IPS-18c (cell line): ENCODE measurements at regions not wholly inside any gene's neighbourhood (a gene's known extent, or its start where the extent isn't known, plus 50 kb on each side); places are given as distances from the start of the nearest gene placed in this dataset.

ENCODE experiments used
- H3K4me3 ChIP-seq: 2 replicates; pipeline ENCODE4 v1.7.0; 2013; ENCODE audit warnings: low read depth, mild to moderate bottlenecking, low read length, moderate library complexity; ENCODE audit not compliant: insufficient read depth
- H3K9me3 ChIP-seq: one replicate; pipeline ENCODE4 v1.6.1; 2013; ENCODE audit warnings: mild to moderate bottlenecking, low read length, moderate library complexity; ENCODE audit not compliant: control insufficient read depth, insufficient read depth

- H3K9me3 ChIP-seq = no peaks in the 10 kb centered on the region
These were observed 396.5 kb downstream of the OCA2 start for GRCh38 chr15:27702581-27702980.

GRCh38 chr15:27701956-27702355, 397.2 kb downstream of the OCA2 start:
- Histone ChIP-seq H3K9me3 (no peaks in the 10 kb centered on the region), H3K4me3 (no peak overlapping the region)

More at GRCh38 chr15:27702581-27702980, 396.5 kb downstream of the OCA2 start:
- no peak overlapping the region for H3K4me3 ChIP-seq

DNA sequence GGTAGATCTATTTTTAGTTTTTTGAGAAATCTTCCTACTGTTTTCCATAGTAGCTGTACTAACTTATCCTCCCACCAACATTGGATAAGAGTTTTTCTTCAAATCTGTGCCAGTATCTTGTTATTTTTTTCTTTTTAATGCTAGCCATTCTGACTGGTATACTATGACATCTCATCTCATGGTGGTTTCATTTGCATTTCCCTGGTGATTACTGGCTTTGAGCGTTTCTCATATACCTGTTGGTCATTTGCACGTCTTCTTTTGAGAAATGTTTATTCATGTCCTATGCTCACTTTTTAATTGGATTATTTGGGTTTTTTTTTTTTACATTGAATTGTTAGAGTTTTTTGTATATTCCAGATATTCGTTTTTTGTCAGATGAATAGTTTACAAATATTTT, 398.1 kb downstream of the OCA2 start:
- no peak overlapping the region for H3K4me3 ChIP-seq
- no peaks in the 10 kb centered on the region for H3K9me3 ChIP-seq

GRCh38 chr15:27699699-27700098, 399.4 kb downstream of the OCA2 start:
- Histone ChIP-seq H3K4me3 (no peak overlapping the region), H3K9me3 (no peaks in the 10 kb centered on the region)

DNA sequence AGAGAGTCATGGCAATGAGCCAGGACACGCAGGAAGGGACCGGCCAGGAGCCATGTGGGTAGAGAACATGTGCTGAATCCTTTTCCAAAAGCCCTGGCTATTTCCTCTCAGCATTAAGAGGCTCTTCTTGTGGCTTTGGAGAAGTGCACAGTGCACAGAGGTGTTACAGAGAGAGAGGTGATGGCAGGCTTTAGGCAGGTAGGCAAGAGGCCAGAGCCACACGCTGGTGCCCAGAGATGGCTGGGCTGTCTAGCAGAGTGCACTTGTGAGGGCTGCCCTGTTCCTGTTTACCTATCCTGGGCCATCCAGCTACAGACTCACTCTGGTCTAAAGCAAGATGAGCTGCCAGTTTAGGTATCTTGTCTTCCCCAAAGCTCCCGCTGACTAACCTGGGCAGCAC, 402.6 kb downstream of the OCA2 start:
- no peaks in the 10 kb centered on the region for H3K9me3 ChIP-seq
- no peak overlapping the region for H3K4me3 ChIP-seq

DNA sequence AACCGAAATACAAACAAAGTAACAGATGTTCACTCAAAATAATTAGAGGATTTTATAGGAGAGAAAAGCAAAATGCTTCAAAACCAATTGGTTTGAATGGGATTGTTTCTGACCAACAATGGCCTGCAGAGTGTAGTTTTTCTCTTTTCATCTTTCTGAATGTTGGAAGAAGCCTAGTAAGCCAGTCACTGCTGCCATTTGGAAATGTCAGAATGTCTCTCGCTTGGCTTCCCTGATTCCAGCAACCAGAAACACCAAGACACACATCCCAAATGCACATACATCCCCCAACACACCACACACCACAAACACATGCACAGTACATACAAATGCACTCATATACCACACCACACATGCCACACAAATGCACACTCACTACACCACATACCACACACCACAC, 403.4 kb downstream of the OCA2 start:
- Histone ChIP-seq H3K4me3 (no peak overlapping the region), H3K9me3 (no peaks in the 10 kb centered on the region)

DNA sequence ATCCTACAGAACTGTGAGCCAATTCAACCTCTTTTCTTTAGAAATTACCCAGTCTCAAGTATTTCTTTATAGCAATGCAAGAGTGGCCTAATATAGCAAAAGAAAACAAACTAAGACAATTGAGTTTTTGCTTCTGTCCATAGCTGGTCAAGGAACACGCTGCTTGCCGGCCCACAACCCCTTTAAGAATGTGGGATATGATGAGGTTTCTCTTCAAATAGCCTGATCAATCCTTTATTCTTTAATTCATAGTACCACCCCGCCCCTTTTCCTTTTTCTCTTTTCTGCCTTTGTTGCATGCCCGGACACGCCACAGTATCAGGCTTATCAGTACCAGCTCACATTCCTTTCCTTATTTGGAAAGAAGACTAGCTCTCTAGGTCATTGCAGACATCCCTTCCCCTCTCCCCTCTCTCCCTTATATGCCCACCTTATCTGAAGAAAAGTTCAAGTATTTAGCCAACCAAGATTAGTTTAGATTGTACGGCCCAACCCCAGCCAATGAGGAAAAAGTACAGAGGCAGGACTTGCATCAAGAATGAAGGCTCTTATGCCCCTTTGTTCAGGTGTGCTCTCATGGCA, 404.5 kb downstream of the OCA2 start:
- Histone ChIP-seq H3K4me3 (no peak overlapping the region), H3K9me3 (no peaks in the 10 kb centered on the region)

GRCh38 chr15:27693280-27693679, 405.8 kb downstream of the OCA2 start:
- Histone ChIP-seq H3K4me3 (no peak overlapping the region), H3K9me3 (no peaks in the 10 kb centered on the region)

- no peak overlapping the region for H3K4me3 ChIP-seq
- H3K9me3 ChIP-seq = no peaks in the 10 kb centered on the region
These were observed 406.7 kb downstream of the OCA2 start for GRCh38 chr15:27692438-27692837.

GRCh38 chr15:27690290-27690689, 408.8 kb downstream of the OCA2 start:
- Histone ChIP-seq H3K9me3 (peaks cover 2% of the 10 kb centered on the region), H3K4me3 (no peak overlapping the region)

DNA sequence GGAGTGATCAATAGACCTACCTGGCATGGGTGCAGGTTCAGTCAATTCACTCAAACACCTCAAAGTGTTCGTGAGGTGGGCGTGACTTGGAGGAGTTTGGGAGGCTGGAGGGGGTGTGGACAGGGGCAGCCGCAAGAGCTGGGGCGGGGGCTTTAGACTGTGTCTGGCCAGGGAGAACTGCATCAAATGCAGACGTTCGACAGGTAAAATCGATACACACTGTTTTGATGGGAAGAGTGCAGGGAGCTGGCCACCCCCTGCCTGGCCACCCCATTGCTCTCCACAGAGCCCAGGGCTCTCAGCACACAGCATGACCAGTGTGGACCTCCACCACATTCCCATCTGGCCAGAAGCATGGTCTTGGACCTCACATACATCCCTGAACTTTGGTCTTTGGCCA, 412.1 kb downstream of the OCA2 start:
- Histone ChIP-seq H3K4me3 (no peak overlapping the region), H3K9me3 (peaks cover 2% of the 10 kb centered on the region)

GRCh38 chr15:27686369-27686768, 412.7 kb downstream of the OCA2 start:
- peaks cover 2% of the 10 kb centered on the region for H3K9me3 ChIP-seq
- H3K4me3 ChIP-seq = no peak overlapping the region

GRCh38 chr15:27685644-27686043, 413.5 kb downstream of the OCA2 start:
- H3K9me3 ChIP-seq = peaks cover 2% of the 10 kb centered on the region

GRCh38 chr15:27683121-27683520, 416.0 kb downstream of the OCA2 start:
- H3K4me3 ChIP-seq = no peak overlapping the region
- H3K9me3 ChIP-seq = peaks cover 2% of the 10 kb centered on the region

More at GRCh38 chr15:27685644-27686043, 413.5 kb downstream of the OCA2 start:
- H3K4me3 ChIP-seq = no peak overlapping the region

DNA sequence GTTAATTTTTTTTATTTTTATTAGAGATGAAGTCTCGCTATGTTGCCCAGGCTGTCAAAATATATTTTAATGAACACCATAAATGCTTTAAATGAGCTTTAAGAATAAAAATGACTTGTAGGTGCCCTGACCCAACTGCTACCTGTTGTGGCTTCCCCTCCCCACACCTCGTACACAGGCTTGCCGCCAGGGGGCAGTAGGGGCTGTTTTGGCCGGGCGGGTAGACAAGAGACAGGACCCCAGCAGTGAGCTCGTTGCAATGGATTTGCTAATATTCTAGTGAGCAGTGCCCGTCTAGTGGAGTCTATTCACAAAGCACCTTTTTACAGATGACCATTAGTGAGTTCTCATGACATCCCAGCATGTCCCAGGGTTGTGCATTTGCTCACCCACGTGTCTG, 418.1 kb downstream of the OCA2 start:
- Histone ChIP-seq H3K4me3 (no peak overlapping the region), H3K9me3 (no peaks in the 10 kb centered on the region)

DNA sequence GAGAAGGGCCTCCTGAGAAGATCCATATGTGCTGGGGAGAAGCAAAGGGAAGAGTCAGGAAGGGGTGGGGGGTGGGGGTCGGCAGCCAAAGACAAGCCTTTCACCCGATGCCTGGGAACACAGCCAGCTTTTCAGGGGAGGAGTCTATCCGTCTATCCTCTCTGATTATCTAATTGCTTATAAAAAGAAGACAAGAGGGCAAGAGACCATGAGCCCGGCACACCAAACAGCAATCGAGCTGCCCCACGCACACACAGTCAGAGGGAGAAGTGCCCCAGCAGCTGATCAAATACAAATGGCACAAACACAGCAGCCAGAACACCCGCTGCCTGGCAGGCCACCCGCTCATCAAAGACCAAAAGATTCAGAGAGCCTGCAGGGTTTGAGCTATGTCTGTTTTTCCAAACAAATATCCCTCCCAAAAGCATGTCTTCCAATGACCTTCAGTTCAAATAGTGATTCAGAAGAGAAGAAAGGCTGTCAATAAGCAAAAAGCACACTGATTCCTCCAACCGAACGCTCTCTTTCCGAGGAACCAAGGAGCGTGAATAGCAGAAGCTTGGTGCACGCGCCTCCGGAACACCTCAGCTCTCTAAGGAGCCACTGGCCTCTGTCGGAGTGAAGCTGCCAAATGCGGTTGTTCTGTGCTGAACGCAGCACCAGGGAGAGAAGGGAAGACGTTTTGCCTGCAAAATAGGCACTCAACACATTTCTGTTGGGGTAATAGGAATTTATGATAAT, 419.2 kb downstream of the OCA2 start:
- Histone ChIP-seq H3K9me3 (no peaks in the 10 kb centered on the region), H3K4me3 (peak overlapping the region; percentile 22)

DNA sequence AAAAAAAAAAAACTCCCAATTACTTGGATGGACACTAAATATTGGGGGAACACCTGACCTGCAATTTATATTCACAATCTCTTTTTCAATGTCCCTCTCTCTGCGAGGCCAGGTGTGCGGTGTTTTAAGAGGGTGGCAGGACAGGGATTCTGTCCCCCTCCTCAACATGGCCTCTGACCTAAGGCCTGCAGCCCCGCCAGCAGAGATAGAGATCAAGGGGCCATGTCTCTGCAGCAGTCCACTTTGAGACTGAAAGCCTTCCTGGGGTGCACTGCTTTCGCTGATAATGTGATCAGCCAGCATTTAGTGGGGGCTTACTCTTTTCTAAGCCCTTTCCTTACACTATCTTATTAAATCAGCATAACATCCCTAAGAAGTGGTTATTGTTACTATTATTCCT, 419.9 kb downstream of the OCA2 start:
- H3K9me3 ChIP-seq = no peaks in the 10 kb centered on the region
- H3K4me3 ChIP-seq = no peak overlapping the region

GRCh38 chr15:27677951-27678350, 421.2 kb downstream of the OCA2 start:
- no peak overlapping the region for H3K4me3 ChIP-seq
- no peaks in the 10 kb centered on the region for H3K9me3 ChIP-seq

DNA sequence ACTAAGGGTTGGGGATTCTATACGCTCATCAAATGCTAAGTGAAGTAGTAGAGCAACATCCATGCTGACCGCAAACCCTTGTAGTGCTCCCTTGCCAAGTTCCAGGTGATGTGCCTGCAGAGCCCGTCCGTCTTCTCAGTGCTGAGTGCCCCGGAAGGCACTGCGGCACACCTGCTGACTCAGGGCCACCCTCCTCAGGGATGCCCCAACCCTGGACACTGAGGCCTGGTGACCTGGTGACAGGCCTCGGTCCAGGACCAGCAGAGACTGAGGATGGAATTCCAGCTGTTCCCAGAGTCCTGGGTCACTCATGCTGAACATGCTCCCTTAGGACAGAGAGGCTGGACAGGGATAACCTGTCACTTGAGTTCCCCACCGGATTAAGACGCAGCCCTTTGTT, 422.5 kb downstream of the OCA2 start:
- Histone ChIP-seq H3K9me3 (no peaks in the 10 kb centered on the region), H3K4me3 (no peak overlapping the region)
